Hepatocyte (in vitro differentiated cells): ENCODE measurements at regions not wholly inside any gene's neighbourhood (a gene's known extent, or its start where the extent isn't known, plus 50 kb on each side); places are given as distances from the start of the nearest gene placed in this dataset.

Source experiments
- CTCF ChIP-seq: fragments of 200-600 bp; sonication (generic); IDR thresholded peaks from 2 replicates; pipeline ENCODE4 v1.5.1; 2016; ENCODE audit warnings: antibody characterized with exemption, mild to moderate bottlenecking; ENCODE audit not compliant: poor library complexity
- EZH2 ChIP-seq: fragments of 200-600 bp; sonication (generic); IDR thresholded peaks from 2 replicates; pipeline ENCODE4 v1.6.1; 2016; ENCODE audit warnings: antibody characterized with exemption, mild to moderate bottlenecking, borderline replicate concordance
- EZH2phosphoT487 ChIP-seq: fragments of 200-600 bp; sonication (generic); IDR thresholded peaks from one replicate; pipeline ENCODE4 v1.6.1; 2018; ENCODE audit warnings: antibody characterized with exemption, mild to moderate bottlenecking, low read depth, moderate library complexity; ENCODE audit not compliant: unreplicated experiment, severe bottlenecking

- TF ChIP-seq CTCF: no peak
- no peak for TF ChIP-seq EZH2
- TF ChIP-seq EZH2phosphoT487: no peak
Observed at GRCh38 chr2:16090650-16091575, 150.6 kb downstream of the MYCN start.
